Esophagus squamous epithelium (tissue), 5 donors: ENCODE measurements at regions not wholly inside any gene's neighbourhood (a gene's known extent, or its start where the extent isn't known, plus 50 kb on each side); places are given as distances from the start of the nearest gene placed in this dataset.

ENCODE experiments used
- DNase-seq: peaks from one replicate; lab custom pipeline; 2025; lab: John Stamatoyannopoulos, UW
- H3K27ac ChIP-seq, 4 donors: fragments of 200-600 bp; sonication (generic); one replicate each; pipeline ENCODE4 v1.5.1; 2016 to 2019; ENCODE audit warnings: mild to moderate bottlenecking in 1 of 4
- H3K27me3 ChIP-seq, 4 donors: fragments of 200-600 bp; sonication (generic); 1 replicate in 3 of 4; 2 replicates in 1 of 4; pipeline versions ENCODE4 v1.5.1 to v1.6.0; 2017 to 2021; ENCODE audit warnings: antibody characterized with exemption in 1 of 4
- H3K36me3 ChIP-seq, 3 donors: fragments of 200-600 bp; sonication (generic); one replicate each; pipeline ENCODE4 v1.5.1; 2016 to 2019
- H3K4me1 ChIP-seq, 3 donors: fragments of 200-600 bp; sonication (generic); one replicate each; pipeline ENCODE4 v1.5.1; 2017 to 2019
- H3K4me3 ChIP-seq, 4 donors: fragments of 200-600 bp; sonication (generic); 1 replicate in 3 of 4; 2 replicates in 1 of 4; pipeline ENCODE4 v1.5.1; 2016 to 2019; ENCODE audit warnings: mild to moderate bottlenecking in 2 of 4, moderate library complexity in 1 of 4
- H3K9me3 ChIP-seq, 3 donors: fragments of 200-600 bp; sonication (generic); one replicate each; pipeline ENCODE4 v1.5.1; 2016 to 2019
- POLR2A ChIP-seq, 4 donors: fragments of 450-650 bp; IDR thresholded peaks; one replicate each; pipeline ENCODE4 v1.6.1; 2017; ENCODE audit warnings: antibody characterized with exemption in 4 of 4, mild to moderate bottlenecking in 4 of 4, moderate library complexity in 3 of 4
- WGBS, 2 donors: methylation state at CpG; one replicate each; pipeline ENCODE4 v1.1.5; 2018; 5-methylcytosine and 5-hydroxymethylcytosine counted together
- intact Hi-C: fragments of 100-400 bp; cut with DNase I; formaldehyde crosslinking; loops from one replicate; pipeline ENCODE4 v1.15.0; 2022
- TF ChIP-seq, protein P1 (sequence below), 6 experiments: fragments of 450-650 bp in 4 of 6; fragments of 200-600 bp in 2 of 6; sonication (generic) in 2 of 6; IDR thresholded peaks; one replicate each; pipeline ENCODE4 v1.5.1; 2016 to 2019; ENCODE audit warnings: antibody characterized with exemption in 6 of 6, mild to moderate bottlenecking in 4 of 6, moderate library complexity in 4 of 6
- donor health status: DM: yes; HTN: yes; CAD: no.

DNA sequence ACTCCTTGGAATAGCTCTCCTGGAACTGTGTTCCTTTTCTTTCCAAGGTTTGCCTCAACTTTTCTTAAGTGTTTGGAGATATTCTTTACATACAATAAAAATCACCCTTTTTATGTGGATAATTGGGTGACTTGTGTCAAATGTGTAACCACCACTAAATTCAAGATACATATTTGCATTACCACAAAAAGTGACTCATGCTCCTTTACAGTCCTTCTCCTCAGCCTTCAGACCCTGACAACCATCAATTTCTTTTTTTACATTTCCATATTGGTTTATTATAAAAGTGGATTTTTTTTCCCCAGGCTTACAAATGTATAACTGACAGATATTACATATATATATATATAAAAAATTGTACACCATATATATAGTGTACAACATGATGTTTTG lies 372.0 kb upstream of the KCNN2 start:
- Histone ChIP-seq H3K4me3 (no peak overlapping the region), H3K9me3 (no peaks in the 10 kb centered on the region), H3K36me3 (no peaks in the 10 kb centered on the region), H3K4me1 (no peaks in the 10 kb centered on the region), H3K27me3 (no peaks in the 10 kb centered on the region), H3K27ac (no peak overlapping the region)
- DNase-seq, result no peak
- TF ChIP-seq, protein P1, sequence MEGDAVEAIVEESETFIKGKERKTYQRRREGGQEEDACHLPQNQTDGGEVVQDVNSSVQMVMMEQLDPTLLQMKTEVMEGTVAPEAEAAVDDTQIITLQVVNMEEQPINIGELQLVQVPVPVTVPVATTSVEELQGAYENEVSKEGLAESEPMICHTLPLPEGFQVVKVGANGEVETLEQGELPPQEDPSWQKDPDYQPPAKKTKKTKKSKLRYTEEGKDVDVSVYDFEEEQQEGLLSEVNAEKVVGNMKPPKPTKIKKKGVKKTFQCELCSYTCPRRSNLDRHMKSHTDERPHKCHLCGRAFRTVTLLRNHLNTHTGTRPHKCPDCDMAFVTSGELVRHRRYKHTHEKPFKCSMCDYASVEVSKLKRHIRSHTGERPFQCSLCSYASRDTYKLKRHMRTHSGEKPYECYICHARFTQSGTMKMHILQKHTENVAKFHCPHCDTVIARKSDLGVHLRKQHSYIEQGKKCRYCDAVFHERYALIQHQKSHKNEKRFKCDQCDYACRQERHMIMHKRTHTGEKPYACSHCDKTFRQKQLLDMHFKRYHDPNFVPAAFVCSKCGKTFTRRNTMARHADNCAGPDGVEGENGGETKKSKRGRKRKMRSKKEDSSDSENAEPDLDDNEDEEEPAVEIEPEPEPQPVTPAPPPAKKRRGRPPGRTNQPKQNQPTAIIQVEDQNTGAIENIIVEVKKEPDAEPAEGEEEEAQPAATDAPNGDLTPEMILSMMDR (IDR thresholded peaks at IDR 0.05), result no peak
- no peak for TF ChIP-seq POLR2A (IDR thresholded peaks at IDR 0.05)
- intact Hi-C loops, result no loop called here

GRCh38 chr5:114001076-114001475 lies 360.8 kb upstream of the KCNN2 start:
- Histone ChIP-seq H3K36me3 (no peaks in the 10 kb centered on the region), H3K9me3 (no peaks in the 10 kb centered on the region), H3K27me3 (no peaks in the 10 kb centered on the region), H3K27ac (no peak overlapping the region), H3K4me1 (no peaks in the 10 kb centered on the region), H3K4me3 (no peak overlapping the region)
- 40 to 69% methylated on average over 1 of the region's 1 CpG for WGBS, 2 donors
- TF ChIP-seq, protein P1 (IDR thresholded peaks at IDR 0.05), result no peak
- no peak for TF ChIP-seq POLR2A (IDR thresholded peaks at IDR 0.05)
- DNase-seq, result no peak
- intact Hi-C loops, result no loop called here

DNA sequence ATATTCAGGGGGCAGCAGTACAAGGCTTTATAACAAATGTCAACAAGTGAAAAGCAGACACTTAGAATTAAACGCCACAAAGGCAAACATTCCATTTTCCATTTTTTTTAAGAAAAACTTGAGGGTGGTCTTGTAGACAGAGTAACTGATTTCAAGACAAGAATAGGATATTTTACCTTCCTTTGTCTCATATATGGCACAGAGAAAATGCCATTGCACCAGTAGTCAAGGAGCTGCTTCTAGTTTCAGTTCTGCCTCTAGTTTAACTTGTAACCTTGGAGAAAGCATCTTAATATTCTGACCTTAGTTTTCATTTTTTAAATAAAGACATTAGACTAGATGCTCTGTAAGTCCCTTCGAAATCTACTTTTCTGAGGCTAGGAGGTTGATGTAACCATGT lies 355.3 kb upstream of the KCNN2 start:
- H3K4me1 ChIP-seq, result no peaks in the 10 kb centered on the region
- 31 to 45% methylated on average over 2 of the region's 2 CpGs for WGBS, 2 donors

DNA sequence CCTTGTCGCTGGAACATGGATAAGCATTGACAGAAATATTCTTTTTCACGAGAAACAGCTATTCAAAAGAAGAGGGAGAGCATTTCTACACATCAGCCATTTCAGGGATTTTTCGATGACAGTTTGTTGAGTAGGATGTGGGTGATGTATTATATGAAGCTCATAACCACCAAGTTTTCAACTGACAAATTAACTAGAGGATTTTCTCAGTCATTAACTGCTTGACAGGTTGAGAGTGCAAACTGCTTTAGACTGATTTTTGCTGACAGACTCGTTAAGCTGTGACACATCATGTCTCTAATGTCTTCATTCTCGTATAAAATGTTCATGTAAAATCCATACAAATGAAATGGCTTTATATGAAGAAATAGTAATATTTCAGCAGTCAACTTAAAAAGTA lies 354.2 kb upstream of the KCNN2 start:
- DNase-seq, result no peak
- H3K36me3 ChIP-seq, result no peaks in the 10 kb centered on the region
- H3K9me3 ChIP-seq, result no peaks in the 10 kb centered on the region
- H3K4me3 ChIP-seq, result no peak overlapping the region
- H3K4me1 ChIP-seq, result no peaks in the 10 kb centered on the region
- H3K27ac ChIP-seq, result no peak overlapping the region
- WGBS, 2 donors, result 66 to 67% methylated on average over 5 of the region's 5 CpGs
- H3K27me3 ChIP-seq, result no peaks in the 10 kb centered on the region
- intact Hi-C loops, result no loop called here
- no peak for TF ChIP-seq POLR2A (IDR thresholded peaks at IDR 0.05)
- TF ChIP-seq, protein P1 (IDR thresholded peaks at IDR 0.05), result no peak

More for the DNA sequence above, 355.3 kb upstream of the KCNN2 start:
- Histone ChIP-seq H3K36me3 (no peaks in the 10 kb centered on the region), H3K9me3 (no peaks in the 10 kb centered on the region), H3K27ac (no peak overlapping the region), H3K4me3 (no peak overlapping the region), H3K27me3 (no peaks in the 10 kb centered on the region)
- DNase-seq, result no peak
- TF ChIP-seq POLR2A (IDR thresholded peaks at IDR 0.05), result no peak
- TF ChIP-seq, protein P1 (IDR thresholded peaks at IDR 0.05), result no peak
- intact Hi-C loops, result no loop called here

GRCh38 chr5:114010362-114010761 lies 351.5 kb upstream of the KCNN2 start:
- Histone ChIP-seq H3K36me3 (no peaks in the 10 kb centered on the region), H3K27me3 (no peaks in the 10 kb centered on the region)
- no peak for DNase-seq

More at GRCh38 chr5:114010362-114010761, 351.5 kb upstream of the KCNN2 start:
- intact Hi-C loops, result no loop called here
- no peaks in the 10 kb centered on the region for H3K9me3 ChIP-seq
- TF ChIP-seq POLR2A (IDR thresholded peaks at IDR 0.05), result no peak
- TF ChIP-seq, protein P1 (IDR thresholded peaks at IDR 0.05), result no peak
- no peak overlapping the region for H3K4me3 ChIP-seq
- H3K27ac ChIP-seq, result no peak overlapping the region
- H3K4me1 ChIP-seq, result no peaks in the 10 kb centered on the region
- 38 to 40% methylated on average over 1 to 2 of the region's 2 CpGs for WGBS, 2 donors
